ENCODE measurements at regions not wholly inside any gene's neighbourhood (a gene's known extent, or its start where the extent isn't known, plus 50 kb on each side); places are given as distances from the start of the nearest gene placed in this dataset.

- no peak overlapping the region for H3K4me3 ChIP-seq (ENCODE audit: low read depth, low read length)
- no peak for DNase-seq (ENCODE audit: low read depth)
- no peak for TF ChIP-seq CTCF (IDR thresholded peaks at IDR 0.05; ENCODE audit: low read depth, low read length, missing control alignments)
These were observed 71.4 kb upstream of the IRX6 start for GRCh38 chr16:55252577-55252976.

DNA sequence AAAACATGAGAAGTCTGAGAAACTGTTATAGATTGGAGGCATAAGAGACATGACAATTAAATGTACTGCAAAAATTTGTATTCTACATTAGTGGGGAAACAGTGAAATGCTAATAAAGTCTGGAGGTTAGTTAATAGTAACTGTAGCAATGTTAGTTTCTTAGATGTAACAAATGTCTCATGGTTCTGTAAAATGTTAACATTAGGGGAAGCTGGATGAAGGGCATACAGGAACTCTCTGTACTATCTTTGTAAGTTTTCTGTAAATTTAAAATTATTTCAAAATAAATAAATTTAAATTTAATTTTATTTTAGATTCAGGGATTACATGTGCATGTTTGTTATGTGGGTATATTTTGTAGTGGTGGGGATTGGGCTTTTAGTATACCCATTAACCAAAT lies 70.0 kb upstream of the IRX6 start:
- no peak for DNase-seq (ENCODE audit: low read depth)
- no peak overlapping the region for H3K4me3 ChIP-seq (ENCODE audit: low read depth, low read length)
- TF ChIP-seq CTCF (IDR thresholded peaks at IDR 0.05; ENCODE audit: low read depth, low read length, missing control alignments): no peak

DNA sequence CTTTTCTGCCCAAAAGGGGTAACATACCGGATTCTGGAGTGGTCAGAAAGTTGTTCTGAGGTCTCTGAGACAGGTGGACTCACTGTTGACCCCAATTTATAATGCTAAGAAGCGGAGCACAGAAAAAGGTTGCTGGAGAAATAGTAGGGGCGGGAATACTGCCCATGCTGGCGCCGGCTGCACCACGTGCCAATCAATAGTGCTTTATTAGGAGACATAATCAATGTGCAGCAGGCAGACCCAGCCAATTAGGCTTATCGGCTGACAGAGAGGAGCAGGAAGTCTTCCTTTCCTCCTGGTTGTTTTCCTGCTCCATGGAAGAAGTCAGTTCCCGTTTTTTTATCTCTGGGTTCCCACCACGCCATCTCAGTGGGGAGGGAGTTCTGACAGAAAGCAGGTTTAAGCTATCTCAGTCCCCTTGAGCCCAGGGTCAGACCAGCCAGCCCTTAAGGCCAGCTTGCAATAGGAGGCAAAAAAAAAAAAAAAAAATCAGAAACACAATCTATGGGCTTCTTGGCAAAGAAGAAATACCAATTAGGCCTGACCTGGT lies 68.2 kb upstream of the IRX6 start:
- no peak for TF ChIP-seq CTCF (IDR thresholded peaks at IDR 0.05; ENCODE audit: low read depth, low read length, missing control alignments)
- H3K4me3 ChIP-seq (ENCODE audit: low read depth, low read length): no peak overlapping the region
- no peak for DNase-seq (ENCODE audit: low read depth)

DNA sequence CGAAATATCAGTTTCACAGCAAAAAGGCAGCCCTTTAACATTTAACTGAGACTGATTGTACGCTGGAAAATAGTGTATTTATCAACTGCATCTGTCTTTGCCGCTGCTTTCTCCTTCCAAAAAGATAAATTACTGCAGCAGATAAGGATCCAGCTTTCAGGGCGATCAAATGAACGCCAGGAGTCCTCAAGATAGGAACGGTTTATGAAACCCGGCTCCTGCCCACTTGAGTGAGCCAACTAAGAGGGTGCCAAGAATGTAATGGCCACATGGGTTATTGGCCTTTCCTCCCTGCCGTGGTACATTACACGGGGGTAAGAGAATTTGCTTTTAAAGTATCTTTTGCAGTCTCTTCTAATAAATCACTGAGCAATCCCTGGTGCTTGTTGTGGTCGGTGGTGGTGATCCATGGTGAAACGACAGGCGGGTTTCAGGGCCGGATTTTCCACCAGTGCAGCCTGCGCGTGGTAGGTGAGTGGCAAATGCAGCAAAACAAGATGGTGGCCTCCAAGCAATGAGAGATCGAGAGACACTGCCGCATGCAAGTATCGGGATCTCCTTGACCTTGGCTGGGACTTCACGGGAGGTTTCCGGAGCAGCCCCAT lies 67.5 kb upstream of the IRX6 start:
- DNase-seq (ENCODE audit: low read depth): no peak
- no peak for TF ChIP-seq CTCF (IDR thresholded peaks at IDR 0.05; ENCODE audit: low read depth, low read length, missing control alignments)
- no peak overlapping the region for H3K4me3 ChIP-seq (ENCODE audit: low read depth, low read length)

GRCh38 chr16:55257966-55258613 lies 65.9 kb upstream of the IRX6 start:
- no peak overlapping the region for H3K4me3 ChIP-seq (ENCODE audit: low read depth, low read length)
- TF ChIP-seq CTCF (IDR thresholded peaks at IDR 0.05; ENCODE audit: low read depth, low read length, missing control alignments): peak; percentile 68
- no peak for DNase-seq (ENCODE audit: low read depth)

GRCh38 chr16:55261301-55261700 lies 62.7 kb upstream of the IRX6 start:
- no peak for DNase-seq (ENCODE audit: low read depth)
- TF ChIP-seq CTCF (IDR thresholded peaks at IDR 0.05; ENCODE audit: low read depth, low read length, missing control alignments): no peak
- no peak overlapping the region for H3K4me3 ChIP-seq (ENCODE audit: low read depth, low read length)

Data from GM12864 (cell line).